ENCODE measurements at regions not wholly inside any gene's neighbourhood (a gene's known extent, or its start where the extent isn't known, plus 50 kb on each side); places are given as distances from the start of the nearest gene placed in this dataset.

- Histone ChIP-seq H3K4me3 (no peak overlapping the region), H3K9me3 (replicated peaks) (no peaks in the 10 kb centered on the region), H3K27ac (no peak overlapping the region), H3K36me3 (no peaks in the 10 kb centered on the region), H3K4me1 (replicated peaks) (no peaks in the 10 kb centered on the region), H3K27me3 (replicated peaks) (no peaks in the 10 kb centered on the region)
- DNase-seq (ENCODE audit: low read depth in 1 of 2, low spot score in 2 of 2): no peak
Measured at GRCh38 chr13:72383646-72384045, 343.8 kb downstream of the MZT1 start.

- no peak overlapping the region for H3K4me3 ChIP-seq
- no peaks in the 10 kb centered on the region for H3K36me3 ChIP-seq
- H3K27me3 ChIP-seq (replicated peaks): no peaks in the 10 kb centered on the region
- no peak overlapping the region for H3K27ac ChIP-seq
- no peaks in the 10 kb centered on the region for H3K4me1 ChIP-seq (replicated peaks)
- DNase-seq (ENCODE audit: low read depth in 1 of 2, low spot score in 2 of 2): no peak
- H3K9me3 ChIP-seq (replicated peaks): no peaks in the 10 kb centered on the region
Measured at GRCh38 chr13:72379581-72379980, 347.8 kb downstream of the MZT1 start.

GRCh38 chr13:72368031-72368430, 359.4 kb downstream of the MZT1 start:
- H3K4me1 ChIP-seq (replicated peaks): no peaks in the 10 kb centered on the region
- DNase-seq (ENCODE audit: low read depth in 1 of 2, low spot score in 2 of 2): no peak
- H3K4me3 ChIP-seq: no peak overlapping the region
- no peak overlapping the region for H3K27ac ChIP-seq
- no peaks in the 10 kb centered on the region for H3K27me3 ChIP-seq (replicated peaks)
- H3K9me3 ChIP-seq (replicated peaks): no peaks in the 10 kb centered on the region
- H3K36me3 ChIP-seq: no peaks in the 10 kb centered on the region

GRCh38 chr13:72346716-72347115, 380.7 kb downstream of the MZT1 start:
- Histone ChIP-seq H3K9me3 (replicated peaks) (no peaks in the 10 kb centered on the region), H3K4me3 (no peak overlapping the region), H3K27me3 (replicated peaks) (no peaks in the 10 kb centered on the region), H3K27ac (no peak overlapping the region), H3K4me1 (replicated peaks) (no peaks in the 10 kb centered on the region), H3K36me3 (no peaks in the 10 kb centered on the region)
- DNase-seq (ENCODE audit: low read depth in 1 of 2, low spot score in 2 of 2): no peak

- H3K4me3 ChIP-seq: no peak overlapping the region
- no peak for DNase-seq (ENCODE audit: low read depth in 1 of 2, low spot score in 2 of 2)
- no peak overlapping the region for H3K27ac ChIP-seq
- H3K4me1 ChIP-seq (replicated peaks): no peaks in the 10 kb centered on the region
- H3K9me3 ChIP-seq (replicated peaks): no peaks in the 10 kb centered on the region
- H3K27me3 ChIP-seq (replicated peaks): no peaks in the 10 kb centered on the region
- no peaks in the 10 kb centered on the region for H3K36me3 ChIP-seq
Measured at GRCh38 chr13:72342364-72342763, 385.1 kb downstream of the MZT1 start.

GRCh38 chr13:72341904-72342303, 385.5 kb downstream of the MZT1 start:
- DNase-seq (ENCODE audit: low read depth in 1 of 2, low spot score in 2 of 2): no peak
- Histone ChIP-seq H3K9me3 (replicated peaks) (no peaks in the 10 kb centered on the region), H3K4me1 (replicated peaks) (no peaks in the 10 kb centered on the region), H3K4me3 (no peak overlapping the region), H3K27me3 (replicated peaks) (no peaks in the 10 kb centered on the region), H3K27ac (no peak overlapping the region), H3K36me3 (no peaks in the 10 kb centered on the region)

- Histone ChIP-seq H3K27me3 (replicated peaks) (no peaks in the 10 kb centered on the region), H3K4me1 (replicated peaks) (no peaks in the 10 kb centered on the region), H3K4me3 (no peak overlapping the region), H3K9me3 (replicated peaks) (no peaks in the 10 kb centered on the region), H3K27ac (no peak overlapping the region), H3K36me3 (no peaks in the 10 kb centered on the region)
- DNase-seq (ENCODE audit: low read depth in 1 of 2, low spot score in 2 of 2): no peak
Measured at GRCh38 chr13:72317346-72318109, 409.9 kb downstream of the MZT1 start.

- H3K4me3 ChIP-seq: no peak overlapping the region
- no peak overlapping the region for H3K27ac ChIP-seq
- no peaks in the 10 kb centered on the region for H3K36me3 ChIP-seq
- no peaks in the 10 kb centered on the region for H3K9me3 ChIP-seq (replicated peaks)
- no peaks in the 10 kb centered on the region for H3K4me1 ChIP-seq (replicated peaks)
- no peak for DNase-seq (ENCODE audit: low read depth in 1 of 2, low spot score in 2 of 2)
- H3K27me3 ChIP-seq (replicated peaks): no peaks in the 10 kb centered on the region
Measured at GRCh38 chr13:72316716-72317115, 410.7 kb downstream of the MZT1 start.

- Histone ChIP-seq H3K4me1 (replicated peaks) (no peaks in the 10 kb centered on the region), H3K4me3 (no peak overlapping the region), H3K27ac (no peak overlapping the region), H3K27me3 (replicated peaks) (no peaks in the 10 kb centered on the region), H3K9me3 (replicated peaks) (no peaks in the 10 kb centered on the region), H3K36me3 (no peaks in the 10 kb centered on the region)
- no peak for DNase-seq (ENCODE audit: low read depth in 1 of 2, low spot score in 2 of 2)
Measured at GRCh38 chr13:72315312-72315711, 412.1 kb downstream of the MZT1 start.

GRCh38 chr13:72314210-72314609, 413.2 kb downstream of the MZT1 start:
- Histone ChIP-seq H3K36me3 (no peaks in the 10 kb centered on the region), H3K4me3 (no peak overlapping the region), H3K9me3 (replicated peaks) (no peaks in the 10 kb centered on the region), H3K27me3 (replicated peaks) (no peaks in the 10 kb centered on the region), H3K4me1 (replicated peaks) (no peaks in the 10 kb centered on the region), H3K27ac (no peak overlapping the region)
- DNase-seq (ENCODE audit: low read depth in 1 of 2, low spot score in 2 of 2): no peak

- Histone ChIP-seq H3K27me3 (replicated peaks) (no peaks in the 10 kb centered on the region), H3K27ac (no peak overlapping the region), H3K4me3 (no peak overlapping the region), H3K36me3 (no peaks in the 10 kb centered on the region), H3K9me3 (replicated peaks) (no peaks in the 10 kb centered on the region), H3K4me1 (replicated peaks) (no peaks in the 10 kb centered on the region)
- no peak for DNase-seq (ENCODE audit: low read depth in 1 of 2, low spot score in 2 of 2)
Measured at GRCh38 chr13:72313546-72313945, 413.9 kb downstream of the MZT1 start.

- H3K27ac ChIP-seq: no peak overlapping the region
- no peak for DNase-seq (ENCODE audit: low read depth in 1 of 2, low spot score in 2 of 2)
- H3K27me3 ChIP-seq (replicated peaks): no peaks in the 10 kb centered on the region
- H3K4me1 ChIP-seq (replicated peaks): peaks cover 7% of the 10 kb centered on the region
- H3K9me3 ChIP-seq (replicated peaks): no peaks in the 10 kb centered on the region
- no peaks in the 10 kb centered on the region for H3K36me3 ChIP-seq
- H3K4me3 ChIP-seq: no peak overlapping the region
Measured at GRCh38 chr13:72303941-72304746, 423.3 kb downstream of the MZT1 start.

GRCh38 chr13:72296246-72296645, 429.2 kb upstream of the DACH1 start:
- no peaks in the 10 kb centered on the region for H3K9me3 ChIP-seq (replicated peaks)
- H3K36me3 ChIP-seq: no peaks in the 10 kb centered on the region
- H3K27ac ChIP-seq: peak overlapping the region; percentile 59
- no peaks in the 10 kb centered on the region for H3K27me3 ChIP-seq (replicated peaks)
- DNase-seq (ENCODE audit: low read depth in 1 of 2, low spot score in 2 of 2): no peak
- no peak overlapping the region for H3K4me3 ChIP-seq
- H3K4me1 ChIP-seq (replicated peaks): peaks cover 47% of the 10 kb centered on the region

GRCh38 chr13:72295153-72295552, 428.1 kb upstream of the DACH1 start:
- peak in 1 of 2 experiments; percentile 24 for DNase-seq (ENCODE audit: low read depth in 1 of 2, low spot score in 2 of 2)
- Histone ChIP-seq H3K9me3 (replicated peaks) (no peaks in the 10 kb centered on the region), H3K36me3 (no peaks in the 10 kb centered on the region), H3K27ac (peak overlapping the region; percentile 59), H3K4me1 (replicated peaks) (peaks cover 54% of the 10 kb centered on the region), H3K27me3 (replicated peaks) (no peaks in the 10 kb centered on the region), H3K4me3 (no peak overlapping the region)

All from SJSA1 (cell line).